ENCODE measurements at regions not wholly inside any gene's neighbourhood (a gene's known extent, or its start where the extent isn't known, plus 50 kb on each side); places are given as distances from the start of the nearest gene placed in this dataset.

DNA sequence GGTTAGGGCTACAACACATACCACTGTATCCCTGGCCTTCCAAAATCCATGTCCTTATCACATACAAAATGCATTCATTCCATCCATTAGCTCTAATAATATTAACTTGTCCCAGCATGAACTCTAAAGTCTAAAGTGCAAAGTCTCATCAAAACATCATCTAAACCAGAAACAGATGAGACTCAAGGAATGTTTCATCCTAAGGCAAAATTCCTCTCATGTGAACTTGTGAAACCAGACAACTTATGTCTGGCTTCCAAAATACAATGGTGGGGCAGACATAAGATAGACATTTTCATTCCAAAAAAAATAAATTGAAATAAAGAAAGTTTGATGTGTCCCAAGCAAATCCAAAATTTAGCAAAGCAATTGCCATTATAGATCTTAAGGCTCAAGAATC lies 257.4 kb downstream of the HTR1B start:
- Histone ChIP-seq H3K36me3 (ENCODE audit: control insufficient read depth in 1 of 2, insufficient read depth in 2 of 2, low read length in 2 of 2) (no peaks in the 10 kb centered on the region), H3K4me2 (ENCODE audit: low read length) (no peak overlapping the region), H3K27ac (ENCODE audit: low read depth, low read length) (no peak overlapping the region), H4K20me1 (ENCODE audit: insufficient read depth) (no peaks in the 10 kb centered on the region), H3K27me3 (ENCODE audit: insufficient read depth, low read length) (no peaks in the 10 kb centered on the region), H3K4me3 (replicated peaks in 1 of 2; ENCODE audit: low read depth in 1 of 2, low read length in 2 of 2) (no peak overlapping the region), H3K79me2 (ENCODE audit: insufficient read depth, low read length) (no peaks in the 10 kb centered on the region), H3K9me3 (ENCODE audit: control insufficient read depth in 1 of 2, insufficient read depth in 1 of 2, low read depth in 1 of 2, low read length in 2 of 2) (no peaks in the 10 kb centered on the region), H3K9ac (ENCODE audit: low read length) (no peak overlapping the region), H2AFZ (ENCODE audit: low read depth, low read length, poor library complexity, severe bottlenecking) (no peak overlapping the region), H3K4me1 (ENCODE audit: control insufficient read depth in 1 of 2, insufficient read depth in 2 of 2, low read length in 2 of 2) (no peaks in the 10 kb centered on the region), H3K9me2 (ENCODE audit: insufficient read depth) (no peaks in the 10 kb centered on the region)
- RAD21 ChIA-PET (ENCODE audit: low non-redundant PET in 1 of 2, low total read pairs in 2 of 2, uncharacterized antibody in 2 of 2, unreplicated experiment in 2 of 2), result no interaction called here
- CTCF ChIA-PET, result no interaction called here
- TF ChIP-seq POLR2AphosphoS5 (IDR thresholded peaks at IDR 0.05; ENCODE audit: low read depth, low read length) (no peak), TCF7L2 (IDR thresholded peaks at IDR 0.05; ENCODE audit: borderline replicate concordance, extremely low read depth, insufficient read depth, insufficient read length) (no peak), JUND (IDR thresholded peaks at IDR 0.05) (no peak), POLR2A (IDR thresholded peaks at IDR 0.05; ENCODE audit: borderline replicate concordance, extremely low read depth, insufficient read depth, insufficient read length) (no peak)
- ATAC-seq (no peak), DNase-seq (ENCODE audit: low read depth, low spot score) (no peak)
- intact Hi-C loops (cut with micrococcal nuclease), result no loop called here
- POLR2A ChIA-PET, result no interaction called here
- no TSS peak for BruUV-seq (replicated peaks)

DNA sequence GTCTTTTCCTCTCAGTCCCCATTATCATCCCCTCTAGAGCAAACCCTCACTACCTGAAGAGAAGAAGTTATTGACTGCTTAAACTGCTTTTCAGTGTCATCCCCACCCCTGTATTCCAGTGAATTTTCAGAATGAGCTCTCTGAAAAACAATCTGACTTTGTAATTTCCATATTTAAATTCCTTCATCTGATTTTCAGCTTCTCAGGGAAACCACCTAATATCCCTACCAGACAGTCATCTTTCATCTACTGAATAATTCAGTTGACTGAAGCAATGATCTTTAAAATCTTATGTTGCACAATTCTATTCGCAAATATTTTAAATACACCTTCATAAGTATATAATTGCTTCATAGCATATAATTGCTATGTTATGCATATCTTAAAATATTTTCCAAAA lies 258.7 kb downstream of the HTR1B start:
- ATAC-seq (no peak), DNase-seq (ENCODE audit: low read depth, low spot score) (no peak)
- Histone ChIP-seq H3K27me3 (ENCODE audit: insufficient read depth, low read length) (no peaks in the 10 kb centered on the region), H3K9me3 (ENCODE audit: control insufficient read depth in 1 of 2, insufficient read depth in 1 of 2, low read depth in 1 of 2, low read length in 2 of 2) (no peaks in the 10 kb centered on the region), H2AFZ (ENCODE audit: low read depth, low read length, poor library complexity, severe bottlenecking) (no peak overlapping the region), H3K36me3 (ENCODE audit: control insufficient read depth in 1 of 2, insufficient read depth in 2 of 2, low read length in 2 of 2) (no peaks in the 10 kb centered on the region), H3K4me3 (replicated peaks in 1 of 2; ENCODE audit: low read depth in 1 of 2, low read length in 2 of 2) (no peak overlapping the region), H3K9ac (ENCODE audit: low read length) (no peak overlapping the region), H3K9me2 (ENCODE audit: insufficient read depth) (no peaks in the 10 kb centered on the region), H3K27ac (ENCODE audit: low read depth, low read length) (no peak overlapping the region), H3K4me1 (ENCODE audit: control insufficient read depth in 1 of 2, insufficient read depth in 2 of 2, low read length in 2 of 2) (no peaks in the 10 kb centered on the region), H3K79me2 (ENCODE audit: insufficient read depth, low read length) (no peaks in the 10 kb centered on the region), H4K20me1 (ENCODE audit: insufficient read depth) (no peaks in the 10 kb centered on the region), H3K4me2 (ENCODE audit: low read length) (no peak overlapping the region)
- POLR2A ChIA-PET, result no interaction called here
- no peak for TF ChIP-seq POLR2AphosphoS5 (IDR thresholded peaks at IDR 0.05; ENCODE audit: low read depth, low read length)
- TF ChIP-seq RAD21 (IDR thresholded peaks at IDR 0.05; ENCODE audit: low read depth), result no peak
- TF ChIP-seq ELF1 (IDR thresholded peaks at IDR 0.05; ENCODE audit: borderline replicate concordance, low read depth), result no peak
- TF ChIP-seq CEBPB (IDR thresholded peaks at IDR 0.05; ENCODE audit: low read depth), result no peak
- TF ChIP-seq CBX3 (IDR thresholded peaks at IDR 0.05; ENCODE audit: low read depth), result no peak
- no peak for TF ChIP-seq SRF (IDR thresholded peaks at IDR 0.05; ENCODE audit: low read depth)
- TF ChIP-seq JUND (IDR thresholded peaks at IDR 0.05), result no peak
- RAD21 ChIA-PET (ENCODE audit: low non-redundant PET in 1 of 2, low total read pairs in 2 of 2, uncharacterized antibody in 2 of 2, unreplicated experiment in 2 of 2), result no interaction called here
- no TSS peak for BruUV-seq (replicated peaks)
- intact Hi-C loops (cut with micrococcal nuclease), result no loop called here
- CTCF ChIA-PET, result no interaction called here
